ENCODE measurements at regions not wholly inside any gene's neighbourhood (a gene's known extent, or its start where the extent isn't known, plus 50 kb on each side); places are given as distances from the start of the nearest gene placed in this dataset.

DNA sequence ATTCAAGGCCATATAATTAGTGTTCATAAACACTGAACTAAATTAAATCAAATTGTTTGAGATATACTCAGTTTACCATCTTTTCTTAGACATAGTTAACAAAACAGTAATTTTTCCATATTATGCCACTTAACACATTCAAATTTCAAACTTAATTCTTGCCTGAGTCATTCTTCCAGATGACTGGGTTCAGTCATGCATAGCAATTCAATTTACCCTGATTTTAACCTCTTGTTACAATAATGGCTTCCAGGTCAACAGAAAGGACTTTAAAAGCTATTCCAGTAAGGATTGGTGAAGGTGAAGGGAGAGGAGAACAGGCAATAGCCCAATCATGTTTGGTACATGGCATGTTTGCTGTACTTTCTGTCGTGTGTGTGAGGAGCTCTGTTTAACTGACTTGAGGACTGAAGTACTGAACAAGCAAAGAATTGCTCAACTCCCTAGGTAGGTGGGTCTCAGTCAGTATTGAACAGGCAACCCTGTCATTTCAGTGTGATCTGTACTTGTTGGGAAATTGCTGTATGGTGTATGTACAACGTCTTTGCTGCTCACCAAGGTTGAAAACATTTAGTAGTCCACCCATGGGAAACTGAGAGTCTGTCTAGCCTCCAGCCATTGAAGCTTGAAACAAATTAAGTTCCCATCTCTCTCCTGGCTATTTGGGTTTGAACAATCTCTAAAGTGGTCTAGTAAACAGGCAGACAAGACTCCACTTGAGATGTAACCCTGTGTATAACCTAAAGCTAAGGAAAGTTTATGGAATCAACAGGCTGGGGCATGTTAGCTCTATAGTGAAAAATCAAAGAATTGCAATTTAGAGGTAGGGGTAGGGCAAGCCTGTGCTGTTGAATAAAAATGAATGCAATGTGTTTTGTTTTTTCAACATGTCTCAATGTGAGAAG is 327.2 kb downstream of the BTG1 start:
- no peak overlapping the region for H3K27ac Mint-ChIP-seq
- no peaks in the 10 kb centered on the region for H3K36me3 Mint-ChIP-seq
- H3K27me3 Mint-ChIP-seq = no peaks in the 10 kb centered on the region
- no peak overlapping the region for H3K4me3 Mint-ChIP-seq
- no peak for DNase-seq
- peaks cover 0 to 4% of the 10 kb centered on the region in 2 donors for H3K9me3 Mint-ChIP-seq
- no peak for ATAC-seq (replicated peaks)
- H3K4me1 Mint-ChIP-seq = peaks cover 11 to 16% of the 10 kb centered on the region in 2 donors

DNA sequence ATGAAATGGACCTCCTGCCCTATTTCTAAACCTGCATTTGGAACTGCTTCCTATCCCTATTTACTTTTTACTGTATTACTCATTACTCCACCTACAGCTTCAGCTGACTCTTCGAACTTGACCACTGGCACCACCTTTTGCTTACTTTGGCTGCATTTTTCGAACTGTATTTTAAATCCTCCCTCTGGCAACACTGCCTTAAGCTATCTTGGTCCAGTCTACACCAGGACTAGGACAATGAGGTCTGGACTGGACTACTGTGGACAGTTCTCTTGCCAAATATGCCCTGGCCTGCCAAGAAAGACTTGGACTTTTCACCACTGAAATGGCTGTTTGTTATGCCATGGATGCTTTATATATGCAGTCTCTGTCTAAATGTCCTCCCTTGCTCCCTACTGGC is 328.1 kb downstream of the BTG1 start:
- peaks cover 13 to 17% of the 10 kb centered on the region in 2 donors for H3K4me1 Mint-ChIP-seq
- H3K27me3 Mint-ChIP-seq = no peaks in the 10 kb centered on the region
- H3K36me3 Mint-ChIP-seq = no peaks in the 10 kb centered on the region
- DNase-seq (no peak), ATAC-seq (replicated peaks) (no peak)
- H3K9me3 Mint-ChIP-seq = peaks cover 0 to 4% of the 10 kb centered on the region in 2 donors
- no peak overlapping the region for H3K27ac Mint-ChIP-seq
- H3K4me3 Mint-ChIP-seq = no peak overlapping the region

DNA sequence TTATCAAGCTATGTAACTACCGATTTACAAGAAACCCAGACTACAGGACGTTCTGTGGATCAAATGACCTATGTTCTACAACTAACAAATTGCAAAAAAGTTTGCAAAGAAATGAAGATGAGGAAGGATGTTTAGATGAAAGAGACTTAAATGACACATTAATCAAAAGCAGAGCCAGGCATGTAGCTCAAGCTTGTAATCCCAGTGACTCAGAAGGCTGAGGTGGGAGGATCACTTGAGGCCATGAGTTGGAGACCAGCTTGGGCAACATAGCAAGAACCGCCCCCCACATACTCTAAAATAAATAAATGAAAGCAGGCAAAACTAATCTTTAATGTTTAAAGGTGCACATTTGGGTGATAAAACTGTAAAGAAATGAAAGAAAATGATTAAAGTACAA is 331.9 kb downstream of the BTG1 start:
- H3K4me1 Mint-ChIP-seq = peaks cover 18% of the 10 kb centered on the region in 2 donors
- H3K36me3 Mint-ChIP-seq = no peaks in the 10 kb centered on the region
- peaks cover 0 to 3% of the 10 kb centered on the region in 2 donors for H3K9me3 Mint-ChIP-seq
- H3K4me3 Mint-ChIP-seq = no peak overlapping the region
- no peak overlapping the region for H3K27ac Mint-ChIP-seq
- H3K27me3 Mint-ChIP-seq = no peaks in the 10 kb centered on the region
- ATAC-seq (replicated peaks) (no peak), DNase-seq (no peak)

DNA sequence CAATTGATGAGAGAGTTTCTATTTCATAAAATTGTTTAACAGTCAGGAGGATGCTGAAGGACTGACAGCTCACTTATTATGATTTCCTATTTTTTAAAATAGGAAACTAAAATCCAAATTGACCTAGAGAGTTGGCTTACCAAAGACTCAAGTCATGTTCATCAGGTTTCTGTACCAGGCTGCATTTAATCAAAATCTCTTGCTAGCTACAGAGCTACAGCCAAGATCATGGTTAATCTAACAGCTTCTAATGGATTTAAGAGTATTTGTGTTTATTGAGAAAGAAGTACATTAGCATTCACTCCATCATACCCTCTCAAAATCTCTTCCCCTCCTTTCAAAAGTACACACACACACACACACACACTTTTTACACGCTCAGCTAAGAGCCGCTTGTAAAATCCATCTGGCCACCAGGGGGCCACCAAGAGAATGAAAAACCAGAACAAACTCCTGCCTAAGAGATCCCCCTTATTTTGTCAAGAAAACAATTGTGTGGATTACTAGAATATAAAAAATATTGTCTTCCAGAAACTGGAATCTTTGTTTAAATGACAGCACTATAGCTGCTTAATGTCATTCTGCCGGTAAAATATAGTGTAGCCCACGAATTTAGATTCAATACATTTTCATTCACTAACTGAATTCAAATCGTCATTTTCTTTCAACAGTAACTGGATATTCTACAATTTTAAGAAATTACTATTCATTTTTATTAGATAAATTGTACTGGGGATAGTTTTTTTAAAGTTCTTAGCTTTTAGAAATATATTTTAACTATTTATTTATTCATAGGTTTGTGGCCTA is 334.0 kb downstream of the BTG1 start:
- peaks cover 2 to 5% of the 10 kb centered on the region in 2 donors for H3K36me3 Mint-ChIP-seq
- H3K9me3 Mint-ChIP-seq = peaks cover 6 to 11% of the 10 kb centered on the region in 2 donors
- DNase-seq = peak; percentile 45
- H3K4me1 Mint-ChIP-seq = peaks cover 8 to 10% of the 10 kb centered on the region in 2 donors
- H3K27me3 Mint-ChIP-seq = peaks cover 0 to 4% of the 10 kb centered on the region in 2 donors
- H3K27ac Mint-ChIP-seq = no peak overlapping the region
- H3K4me3 Mint-ChIP-seq = no peak overlapping the region
- ATAC-seq (replicated peaks) = peak; percentile 79 to 83

DNA sequence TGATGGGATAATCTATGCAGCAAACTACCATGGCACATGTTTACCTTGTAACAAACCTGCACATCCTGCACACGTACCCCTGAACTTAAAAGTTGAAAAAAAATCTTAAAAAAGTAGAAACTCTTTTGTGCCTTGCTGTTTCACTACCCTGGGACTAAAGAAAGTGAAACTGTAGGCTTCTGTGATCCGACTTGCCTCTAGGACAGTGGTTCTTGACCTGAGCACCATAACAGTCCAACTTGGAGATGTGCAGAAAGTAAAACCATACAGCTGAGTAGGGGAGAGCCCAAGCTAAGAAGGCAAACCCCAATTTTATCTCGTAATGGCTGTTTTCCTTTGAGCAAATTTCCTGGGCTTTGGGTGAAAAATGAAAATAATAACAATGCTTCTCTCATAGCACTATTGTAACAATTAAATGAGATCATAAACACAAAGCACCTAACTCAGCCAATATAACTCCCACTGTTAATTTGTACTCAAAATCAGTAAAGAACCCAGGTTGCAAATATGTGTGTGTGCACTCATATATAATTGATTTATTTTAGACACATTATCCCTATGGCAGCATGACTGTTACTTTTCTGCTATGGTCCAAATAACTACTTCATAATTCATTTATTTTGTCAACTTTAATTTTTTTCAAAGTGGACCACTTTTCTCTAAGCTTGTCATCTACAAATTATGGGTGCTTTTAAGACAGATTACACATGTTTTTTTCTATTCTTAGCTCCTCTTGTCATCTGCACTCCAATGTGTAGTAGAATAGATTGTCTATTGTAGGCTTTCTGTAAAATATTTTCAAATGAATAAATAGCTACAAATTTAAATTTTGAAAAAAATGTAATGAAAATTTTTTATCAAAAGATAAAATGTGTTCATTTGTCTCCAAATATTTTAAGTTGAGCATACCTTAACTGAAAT is 334.9 kb downstream of the BTG1 start:
- Mint-ChIP-seq H3K27me3 (peaks cover 0 to 4% of the 10 kb centered on the region in 2 donors), H3K9me3 (peaks cover 13 to 17% of the 10 kb centered on the region in 2 donors), H3K27ac (no peak overlapping the region), H3K4me3 (no peak overlapping the region), H3K4me1 (peaks cover 8 to 10% of the 10 kb centered on the region in 2 donors), H3K36me3 (peaks cover 5 to 8% of the 10 kb centered on the region in 2 donors)
- ATAC-seq (replicated peaks) (no peak), DNase-seq (no peak)

DNA sequence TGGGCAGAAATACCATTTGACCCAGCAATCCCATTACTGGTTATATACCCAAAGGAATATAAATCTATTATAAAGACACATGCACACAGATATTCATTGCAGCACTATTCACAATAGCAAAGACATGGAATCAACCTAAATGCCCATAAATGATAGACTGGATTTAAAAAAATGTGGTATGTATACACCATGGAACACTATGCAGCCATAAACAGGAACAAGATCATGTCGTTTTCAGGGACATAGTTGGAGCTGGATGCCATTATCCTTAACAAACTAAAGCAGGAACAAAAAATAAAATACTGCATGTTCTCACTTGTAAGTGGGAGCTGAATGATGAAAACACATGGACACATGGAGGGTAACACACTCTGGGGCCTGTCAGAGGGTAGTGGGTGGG is 335.6 kb downstream of the BTG1 start:
- Mint-ChIP-seq H3K4me3 (no peak overlapping the region), H3K27ac (no peak overlapping the region), H3K36me3 (peaks cover 5 to 16% of the 10 kb centered on the region in 2 donors), H3K9me3 (peaks cover 17 to 21% of the 10 kb centered on the region in 2 donors), H3K27me3 (peaks cover 0 to 4% of the 10 kb centered on the region in 2 donors), H3K4me1 (peaks cover 8 to 10% of the 10 kb centered on the region in 2 donors)
- DNase-seq = no peak
- no peak for ATAC-seq (replicated peaks)

DNA sequence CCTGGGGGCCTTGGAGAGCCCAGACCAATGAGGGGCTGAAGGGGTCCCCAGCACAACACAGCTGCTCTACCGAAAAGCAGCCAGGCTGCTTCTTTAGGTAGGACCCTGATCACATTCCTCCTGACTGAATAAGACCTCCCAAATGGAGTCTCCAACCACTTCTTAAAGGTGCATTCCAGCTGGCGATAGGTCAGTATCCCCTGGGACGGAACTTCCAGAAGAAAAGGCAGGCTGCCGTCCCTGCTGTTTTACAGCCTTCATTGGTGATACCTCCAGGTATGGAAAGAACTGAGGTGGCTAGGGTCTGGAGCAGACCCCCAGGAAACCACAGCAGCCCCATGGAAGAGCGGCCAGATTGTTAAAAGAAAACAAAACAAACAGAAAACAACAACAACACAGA is 340.6 kb downstream of the BTG1 start:
- H3K9me3 Mint-ChIP-seq = peaks cover 20 to 21% of the 10 kb centered on the region in 2 donors
- peaks cover 5 to 19% of the 10 kb centered on the region in 2 donors for H3K36me3 Mint-ChIP-seq
- peaks cover 0 to 4% of the 10 kb centered on the region in 2 donors for H3K27me3 Mint-ChIP-seq
- DNase-seq (no peak), ATAC-seq (replicated peaks) (no peak)
- H3K4me3 Mint-ChIP-seq = no peak overlapping the region
- no peaks in the 10 kb centered on the region for H3K4me1 Mint-ChIP-seq
- H3K27ac Mint-ChIP-seq = no peak overlapping the region

DNA sequence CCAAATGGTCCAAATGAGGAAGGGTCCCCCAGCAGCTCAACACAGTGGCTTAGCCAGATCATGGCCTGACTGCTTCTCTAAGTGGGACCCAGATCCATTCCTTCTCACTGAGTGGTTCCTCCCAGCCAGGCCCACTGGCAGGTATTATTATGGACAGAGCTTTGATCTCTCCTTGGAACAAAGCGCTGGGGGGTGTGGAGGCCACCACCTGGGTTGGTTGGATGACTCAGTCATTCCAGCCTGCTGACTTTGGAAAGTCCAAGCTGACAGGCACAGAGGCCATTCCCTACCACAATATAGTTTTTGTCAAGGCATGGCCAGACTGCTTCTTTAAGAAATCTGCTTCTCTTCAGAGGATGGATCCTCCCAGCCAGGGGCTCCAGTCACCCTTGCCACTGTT is 341.1 kb downstream of the BTG1 start:
- peaks cover 20 to 21% of the 10 kb centered on the region in 2 donors for H3K9me3 Mint-ChIP-seq
- ATAC-seq (replicated peaks) (no peak), DNase-seq (no peak)
- no peak overlapping the region for H3K27ac Mint-ChIP-seq
- H3K36me3 Mint-ChIP-seq = peaks cover 5 to 19% of the 10 kb centered on the region in 2 donors
- no peak overlapping the region for H3K4me3 Mint-ChIP-seq
- H3K4me1 Mint-ChIP-seq = no peaks in the 10 kb centered on the region
- H3K27me3 Mint-ChIP-seq = peaks cover 0 to 4% of the 10 kb centered on the region in 2 donors

DNA sequence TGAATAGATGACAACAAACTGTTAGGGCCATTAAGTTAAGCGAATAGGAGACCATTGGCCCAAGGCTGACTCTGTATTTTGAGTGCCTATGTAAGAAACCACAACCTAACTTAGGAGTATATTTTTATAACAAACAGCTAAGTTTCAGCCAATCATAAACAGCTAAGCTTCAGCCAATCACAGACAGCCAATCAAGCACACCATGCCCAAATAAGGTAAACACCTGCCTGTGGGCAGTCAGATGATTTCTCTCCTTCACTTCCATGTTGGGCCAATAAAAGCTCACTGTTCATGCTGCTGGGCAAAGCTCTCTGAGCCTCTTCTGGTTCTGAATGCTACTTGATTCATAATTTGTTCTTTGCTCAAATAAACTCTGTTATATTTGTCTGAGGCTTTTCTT is 344.6 kb downstream of the BTG1 start:
- Mint-ChIP-seq H3K27me3 (peaks cover 3 to 11% of the 10 kb centered on the region in 2 donors), H3K36me3 (peaks cover 0 to 13% of the 10 kb centered on the region in 2 donors), H3K9me3 (peaks cover 4 to 9% of the 10 kb centered on the region in 2 donors), H3K4me3 (no peak overlapping the region), H3K27ac (no peak overlapping the region), H3K4me1 (no peaks in the 10 kb centered on the region)
- DNase-seq (no peak), ATAC-seq (replicated peaks) (no peak)

DNA sequence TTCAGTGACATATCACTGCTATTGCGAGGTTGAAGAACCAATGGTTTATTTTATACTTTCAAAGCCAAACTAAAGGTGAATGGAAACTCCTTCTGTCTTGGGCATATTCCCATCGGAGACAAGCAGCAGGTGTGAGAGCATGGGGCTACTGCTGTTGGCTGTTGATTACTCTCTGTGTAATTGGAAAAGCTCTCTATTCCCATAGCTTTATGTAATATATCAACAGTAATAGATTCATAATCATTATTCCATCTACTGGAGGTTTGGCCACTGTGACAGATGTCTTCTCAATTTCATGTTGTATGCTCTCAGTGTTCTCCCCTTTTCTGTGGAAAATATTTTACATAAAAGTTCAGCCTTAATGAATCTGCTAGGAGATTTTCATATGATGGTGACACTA is 352.0 kb downstream of the BTG1 start:
- no peak for DNase-seq
- ATAC-seq (replicated peaks) = no peak
- no peaks in the 10 kb centered on the region for H3K4me1 Mint-ChIP-seq
- H3K36me3 Mint-ChIP-seq = no peaks in the 10 kb centered on the region
- H3K27ac Mint-ChIP-seq = no peak overlapping the region
- no peaks in the 10 kb centered on the region for H3K9me3 Mint-ChIP-seq
- H3K4me3 Mint-ChIP-seq = no peak overlapping the region
- H3K27me3 Mint-ChIP-seq = peaks cover 22 to 24% of the 10 kb centered on the region in 2 donors

DNA sequence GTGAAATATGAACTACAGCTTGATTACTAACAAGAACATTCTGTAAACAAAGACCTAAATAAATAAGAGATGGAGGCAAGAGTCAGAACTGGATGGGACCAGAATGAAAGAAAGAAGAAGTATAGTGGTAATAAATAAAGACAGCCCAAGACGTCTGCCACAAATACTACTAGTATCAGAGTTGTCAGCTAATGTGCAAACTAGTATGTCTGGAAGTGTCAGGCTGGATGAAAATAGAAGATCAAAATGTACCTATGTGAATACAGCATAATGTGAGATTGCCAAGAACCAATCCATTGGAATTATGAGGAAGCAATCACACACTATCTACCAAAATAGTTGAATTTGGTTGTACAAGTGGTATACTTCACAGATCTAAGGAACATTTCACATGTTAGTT is 353.0 kb downstream of the BTG1 start:
- no peak for ATAC-seq (replicated peaks)

DNA sequence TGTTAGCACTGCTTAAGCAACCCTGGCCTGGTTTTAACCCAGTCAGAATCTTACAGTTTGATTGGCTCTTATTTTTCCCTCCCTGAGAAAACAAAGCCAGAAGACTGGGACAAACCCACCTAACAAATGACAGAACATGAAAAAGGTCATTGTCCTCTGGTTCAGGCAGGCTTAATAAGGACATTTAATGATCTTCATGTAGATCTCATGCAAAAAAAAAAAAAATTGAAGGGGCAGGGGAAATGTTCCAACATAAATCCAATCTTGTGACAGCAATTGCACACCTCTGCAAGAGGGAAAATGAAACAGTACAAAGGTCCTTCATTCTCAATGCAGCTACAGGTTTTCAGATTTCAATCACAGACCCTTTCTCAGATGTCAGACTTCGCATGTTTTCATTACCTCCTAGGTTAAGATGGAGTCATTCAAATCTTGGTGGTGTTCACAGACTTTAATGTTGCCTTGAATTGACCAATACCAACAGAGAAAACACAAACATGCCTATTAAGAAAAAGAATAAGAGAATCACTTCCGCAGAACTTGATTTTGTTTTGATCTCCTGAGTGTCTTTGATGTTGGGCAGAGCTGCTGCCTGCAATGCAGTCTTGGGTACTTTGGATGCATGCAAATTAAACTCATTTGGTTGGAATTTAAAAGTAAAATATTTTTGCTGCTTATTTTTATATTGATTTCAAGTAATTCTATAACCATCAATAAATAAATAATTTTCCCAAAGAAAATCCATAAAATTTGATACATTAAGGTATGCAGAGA is 359.0 kb downstream of the BTG1 start:
- H3K4me3 Mint-ChIP-seq = no peak overlapping the region
- no peaks in the 10 kb centered on the region for H3K36me3 Mint-ChIP-seq
- no peak overlapping the region for H3K27ac Mint-ChIP-seq

More for the DNA sequence above, 353.0 kb downstream of the BTG1 start:
- no peaks in the 10 kb centered on the region for H3K4me1 Mint-ChIP-seq
- DNase-seq = no peak
- no peak overlapping the region for H3K27ac Mint-ChIP-seq
- no peaks in the 10 kb centered on the region for H3K36me3 Mint-ChIP-seq
- peaks cover 22 to 24% of the 10 kb centered on the region in 2 donors for H3K27me3 Mint-ChIP-seq
- no peak overlapping the region for H3K4me3 Mint-ChIP-seq
- no peaks in the 10 kb centered on the region for H3K9me3 Mint-ChIP-seq

More for the DNA sequence above, 359.0 kb downstream of the BTG1 start:
- Mint-ChIP-seq H3K27me3 (peaks cover 23 to 31% of the 10 kb centered on the region in 2 donors), H3K4me1 (no peaks in the 10 kb centered on the region), H3K9me3 (peaks cover 0 to 2% of the 10 kb centered on the region in 2 donors)
- DNase-seq (no peak), ATAC-seq (replicated peaks) (no peak)
